ENCODE measurements at regions not wholly inside any gene's neighbourhood (a gene's known extent, or its start where the extent isn't known, plus 50 kb on each side); places are given as distances from the start of the nearest gene placed in this dataset.

GRCh38 chr5:117943541-117943940 lies 1044.8 kb downstream of the DTWD2 start:
- no peaks in the 10 kb centered on the region for H3K23me2 ChIP-seq (ENCODE audit: insufficient read length, low read depth, low read length, poor library complexity, severe bottlenecking)
- no peak for DNase-seq
- WGBS (ENCODE audit: extremely low coverage, insufficient read length, low lambda C conversion rate): no CpG with 5 or more reads among the region's 3 CpGs
- no peak overlapping the region for H3K18ac ChIP-seq (ENCODE audit: insufficient read length, low read depth, low read length)
- no peaks in the 10 kb centered on the region for H3K4me1 ChIP-seq (ENCODE audit: insufficient read depth, low read length)
- H2BK15ac ChIP-seq (ENCODE audit: low read depth, low read length): no peak overlapping the region
- no peak overlapping the region for H2AK5ac ChIP-seq (ENCODE audit: insufficient read length, low read length)
- H3K9ac ChIP-seq (ENCODE audit: extremely low read depth, insufficient read length, low read length): no peak overlapping the region
- H2BK12ac ChIP-seq (ENCODE audit: insufficient read length, low read depth, low read length): no peak overlapping the region
- no peaks in the 10 kb centered on the region for H3K79me2 ChIP-seq (ENCODE audit: insufficient read depth, low read length)
- no peaks in the 10 kb centered on the region for H3K9me3 Mint-ChIP-seq
- H3K79me1 ChIP-seq (ENCODE audit: insufficient read depth, low read depth, low read length, poor library complexity, severe bottlenecking): no peaks in the 10 kb centered on the region
- no peak overlapping the region for H2AFZ ChIP-seq (ENCODE audit: low read length)
- no peaks in the 10 kb centered on the region for H3K9me3 ChIP-seq (ENCODE audit: control insufficient read depth, low read depth, low read length)
- H3K27ac Mint-ChIP-seq: no peak overlapping the region
- no peak overlapping the region for H3K4me2 ChIP-seq (ENCODE audit: insufficient read depth, insufficient read length, low read length)
- H4K5ac ChIP-seq (ENCODE audit: insufficient read length, low read depth, low read length): no peak overlapping the region
- TF ChIP-seq CTCF (conservative IDR thresholded peaks at IDR 0.05): no peak
- no peak overlapping the region for H3K23ac ChIP-seq (ENCODE audit: insufficient read length, low read depth, low read length)
- no peak overlapping the region for H4K91ac ChIP-seq (ENCODE audit: insufficient read length, low read depth, low read length)
- no peak overlapping the region for H2BK5ac ChIP-seq (ENCODE audit: insufficient read length, low read length)
- no peak overlapping the region for H3K4me3 Mint-ChIP-seq
- no peak overlapping the region for H2BK120ac ChIP-seq (ENCODE audit: low read depth, low read length, poor library complexity, severe bottlenecking)
- no peaks in the 10 kb centered on the region for H3K4me1 Mint-ChIP-seq
- H4K20me1 ChIP-seq (ENCODE audit: control insufficient read depth, insufficient read depth, insufficient read length): no peaks in the 10 kb centered on the region
- no peak overlapping the region for H3K4ac ChIP-seq (ENCODE audit: low read depth, low read length)
- H4K8ac ChIP-seq (replicated peaks; ENCODE audit: insufficient read length, low read depth, low read length): no peak overlapping the region
- no peak overlapping the region for H3K56ac ChIP-seq (ENCODE audit: insufficient read length, low read depth, low read length)
- no peaks in the 10 kb centered on the region for H3K27me3 ChIP-seq (ENCODE audit: insufficient read depth, low read length)
- no peak overlapping the region for H3T11ph ChIP-seq (ENCODE audit: low read length)
- H3K27me3 Mint-ChIP-seq (ENCODE audit: low read depth): no peaks in the 10 kb centered on the region
- no peaks in the 10 kb centered on the region for H3K36me3 Mint-ChIP-seq (ENCODE audit: insufficient read depth in 1 of 3, low read depth in 3 of 3)
- no peak overlapping the region for H3K27ac ChIP-seq (ENCODE audit: insufficient read length, low read depth, low read length)
- no peak overlapping the region for H3K14ac ChIP-seq (ENCODE audit: insufficient read depth, low read length)
- H2BK20ac ChIP-seq (ENCODE audit: low read depth, low read length, poor library complexity, severe bottlenecking): no peak overlapping the region
